IMR-90 (cell line): ENCODE measurements at regions not wholly inside any gene's neighbourhood (a gene's known extent, or its start where the extent isn't known, plus 50 kb on each side); places are given as distances from the start of the nearest gene placed in this dataset.

Experiments used
- ATAC-seq: fragments of 200-7000 bp; cut with Tn5 transposase; 2 replicates; pipeline ENCODE4 v1.9.1; 2020; ENCODE audit warnings: low read depth, mild to moderate bottlenecking, moderate library complexity
- BruUV-seq: library from RNA; stranded (reverse); fragments of 400-500 nt; replicated peaks from 2 replicates; lab custom pipeline; 2021; lab: Mats Ljungman, UMichigan
- CTCF ChIA-PET: fragments of 300-600 bp; formaldehyde crosslinking; extraction: SDS; loops from one replicate; lab custom pipeline; 2021; ENCODE audit warnings: antibody characterized with exemption; lab: Yijun Ruan, JAX
- POLR2A ChIA-PET: fragments of 300-600 bp; sonication (Branson Sonifier 250); formaldehyde crosslinking; loops from one replicate; lab custom pipeline; 2022; ENCODE audit warnings: antibody characterized with exemption; ENCODE audit not compliant: unreplicated experiment; lab: Charles Lee
- DNase-seq: peaks from one replicate; pipeline ENCODE4 v3.0.0; 2013
- H2AFZ ChIP-seq: replicated peaks from 2 replicates; pipeline ENCODE3; 2013; ENCODE audit warnings: low read length, mild to moderate bottlenecking; ENCODE audit not compliant: poor library complexity
- H2AK5ac ChIP-seq: 2 replicates; pipeline ENCODE4 v1.6.1; 2013; ENCODE audit warnings: low read depth, low read length, inconsistent platforms
- H2AK9ac ChIP-seq: replicated peaks from 2 replicates; pipeline ENCODE3; 2013; ENCODE audit warnings: mild to moderate bottlenecking, low read depth, low read length, moderate library complexity; ENCODE audit not compliant: poor library complexity
- H2BK120ac ChIP-seq: 2 replicates; pipeline ENCODE4 v1.6.1; 2013; ENCODE audit warnings: low read depth, low read length, inconsistent platforms
- H2BK15ac ChIP-seq: 3 replicates; pipeline ENCODE4 v1.6.1; 2013; ENCODE audit warnings: low read depth, low read length, inconsistent platforms
- H2BK20ac ChIP-seq: 2 replicates; pipeline ENCODE4 v1.6.1; 2013; ENCODE audit warnings: low read depth, mild to moderate bottlenecking, inconsistent platforms, low read length, moderate library complexity
- H2BK5ac ChIP-seq: 2 replicates; pipeline ENCODE4 v1.6.1; 2013; ENCODE audit warnings: mild to moderate bottlenecking, low read depth, low read length, inconsistent platforms; ENCODE audit not compliant: poor library complexity, severe bottlenecking
- H3K14ac ChIP-seq: replicated peaks from 2 replicates; pipeline ENCODE4 v1.6.1; 2013; ENCODE audit warnings: low read depth, low read length, inconsistent platforms
- H3K18ac ChIP-seq: 2 replicates; pipeline ENCODE4 v1.6.1; 2013; ENCODE audit warnings: low read depth, low read length, control low read depth
- H3K23ac ChIP-seq: 2 replicates; pipeline ENCODE4 v1.6.1; 2013; ENCODE audit warnings: low read depth, low read length, inconsistent platforms
- H3K27ac ChIP-seq: 2 replicates; pipeline ENCODE4 v1.5.1; 2013; ENCODE audit warnings: mild to moderate bottlenecking, control low read depth, low read length; ENCODE audit not compliant: insufficient read depth
- H3K27me3 ChIP-seq: 2 replicates; pipeline ENCODE4 v1.6.1; 2013; ENCODE audit warnings: low read length; ENCODE audit not compliant: control insufficient read depth, insufficient read depth
- H3K36me3 ChIP-seq: 2 replicates; pipeline ENCODE4 v1.6.1; 2013; ENCODE audit warnings: low read length, mixed read lengths; ENCODE audit not compliant: control insufficient read depth, insufficient read depth
- H3K4ac ChIP-seq: 2 replicates; pipeline ENCODE4 v1.6.1; 2013; ENCODE audit warnings: low read depth, low read length, inconsistent platforms
- H3K4me1 ChIP-seq: 2 replicates; pipeline ENCODE4 v1.6.1; 2013; ENCODE audit warnings: low read length, mixed read lengths; ENCODE audit not compliant: control insufficient read depth, insufficient read depth
- H3K4me2 ChIP-seq: 2 replicates; pipeline ENCODE4 v1.6.1; 2013; ENCODE audit warnings: low read depth, mild to moderate bottlenecking, control low read depth, low read length, moderate library complexity
- H3K4me3 ChIP-seq: 2 replicates; pipeline ENCODE4 v1.5.1; 2013; ENCODE audit warnings: low read depth, mild to moderate bottlenecking, control low read depth, low read length, moderate library complexity; ENCODE audit not compliant: insufficient read depth
- H3K56ac ChIP-seq: 2 replicates; pipeline ENCODE4 v1.6.1; 2013; ENCODE audit warnings: low read length, inconsistent platforms; ENCODE audit not compliant: insufficient read depth; ENCODE audit errors: extremely low read depth
- H3K79me1 ChIP-seq, 2 experiments: 2 replicates each; pipeline ENCODE4 v1.6.1; 2013; ENCODE audit warnings: low read length in 2 of 2, inconsistent platforms in 1 of 2, low read depth in 1 of 2
- H3K9ac ChIP-seq: 2 replicates; pipeline ENCODE4 v1.6.1; 2013; ENCODE audit warnings: low read depth, low read length, control low read depth
- H3K9me1 ChIP-seq: 2 replicates; pipeline ENCODE4 v1.6.1; 2013; ENCODE audit warnings: low read length, inconsistent platforms; ENCODE audit not compliant: insufficient read depth
- H3K9me3 ChIP-seq: 2 replicates; pipeline ENCODE4 v1.6.1; 2013; ENCODE audit warnings: low read length; ENCODE audit not compliant: control insufficient read depth, insufficient read depth
- H4K20me1 ChIP-seq: 2 replicates; pipeline ENCODE4 v1.6.1; 2013; ENCODE audit warnings: low read length, inconsistent platforms; ENCODE audit not compliant: insufficient read depth
- H4K5ac ChIP-seq: 2 replicates; pipeline ENCODE4 v1.6.1; 2013; ENCODE audit warnings: mild to moderate bottlenecking, low read depth, low read length, control low read depth
- H4K8ac ChIP-seq, 2 experiments: 2 replicates each; pipeline ENCODE4 v1.6.1; 2013; ENCODE audit warnings: low read depth in 2 of 2, low read length in 2 of 2, control low read depth in 1 of 2, inconsistent platforms in 1 of 2
- H4K91ac ChIP-seq: 2 replicates; pipeline ENCODE4 v1.6.1; 2013; ENCODE audit warnings: low read depth, low read length, inconsistent platforms; ENCODE audit not compliant: insufficient read depth
- BHLHE40 ChIP-seq: fragments of 150-350 bp; IDR thresholded peaks from 2 replicates; pipeline ENCODE4 v1.6.1; 2016; ENCODE audit warnings: mild to moderate bottlenecking, low read depth, low read length
- USF2 ChIP-seq: fragments of 150-350 bp; IDR thresholded peaks from 2 replicates; pipeline ENCODE4 v1.6.1; 2017; ENCODE audit warnings: mild to moderate bottlenecking, antibody characterized with exemption, low read length, low read depth
- WGBS, 2 experiments: methylation state at CpG; one replicate each; pipeline versions ENCODE4 v1.1.5 to v1.1.7; 2013; ENCODE audit warnings: missing lambda C conversion rate in 2 of 2; ENCODE audit not compliant: insufficient read length in 1 of 2; ENCODE audit errors: extremely low coverage in 2 of 2; 5-methylcytosine and 5-hydroxymethylcytosine counted together
- dilution Hi-C: fragments of 300-500 bp; cut with HindIII; formaldehyde crosslinking; loops from one replicate; pipeline ENCODE4 v1.14.3; 2018; ENCODE audit warnings: low sequenced_read_pairs; ENCODE audit not compliant: unreplicated experiment
- in situ Hi-C: fragments of 300-500 bp; cut with MboI; formaldehyde crosslinking; loops from 3 replicates; pipeline ENCODE4 v1.14.3; 2019; ENCODE audit warnings: low sequenced_read_pairs, inconsistent platforms, mixed read lengths
- intact Hi-C: fragments of 100-400 bp; cut with micrococcal nuclease; formaldehyde crosslinking; loops from 2 replicates; pipeline ENCODE4 v1.10.0; 2022

DNA sequence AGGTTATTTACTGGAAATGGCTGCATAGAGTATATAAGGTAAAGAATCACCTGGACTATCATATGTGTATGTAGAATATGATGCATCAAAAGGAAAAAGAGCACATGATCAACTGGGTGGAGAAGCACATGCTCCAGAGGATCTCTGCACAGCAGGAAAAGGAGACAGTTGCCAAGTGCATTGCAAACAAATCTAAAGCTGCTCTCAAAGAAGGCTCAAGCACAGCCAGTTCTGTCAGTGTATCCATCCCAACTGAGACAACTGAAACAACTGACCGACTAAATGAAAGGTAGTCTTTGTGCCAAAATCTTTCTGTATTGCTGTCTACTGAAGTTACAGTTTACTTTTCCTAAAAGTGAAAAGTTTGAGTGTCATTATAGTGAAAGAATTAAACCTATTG lies 83.2 kb upstream of the SGCE start:
- in situ Hi-C loops: no loop called here
- H3K36me3 ChIP-seq: no peaks in the 10 kb centered on the region
- no peak overlapping the region for H3K4me3 ChIP-seq
- no peaks in the 10 kb centered on the region for H4K20me1 ChIP-seq
- no peak overlapping the region for H3K9ac ChIP-seq
- ChIA-PET POLR2A (no interaction called here), CTCF (no interaction called here)
- H2BK15ac ChIP-seq: no peak overlapping the region
- H3K27ac ChIP-seq: no peak overlapping the region
- no peak overlapping the region for H2BK120ac ChIP-seq
- no peak overlapping the region for H2AK9ac ChIP-seq
- TF ChIP-seq BHLHE40: no peak
- no peak for TF ChIP-seq USF2
- no peaks in the 10 kb centered on the region for H3K4me1 ChIP-seq
- no peak for ATAC-seq
- H2BK20ac ChIP-seq: no peak overlapping the region
- H3K9me3 ChIP-seq: no peaks in the 10 kb centered on the region
- intact Hi-C loops: no loop called here
- no peaks in the 10 kb centered on the region for H3K27me3 ChIP-seq
- no peak overlapping the region for H4K5ac ChIP-seq
- H3K4ac ChIP-seq: no peak overlapping the region
- no peaks in the 10 kb centered on the region for H3K9me1 ChIP-seq
- no peak overlapping the region for H3K18ac ChIP-seq
- no peak overlapping the region for H3K23ac ChIP-seq
- H2AK5ac ChIP-seq: no peak overlapping the region
- no TSS peak for BruUV-seq
- no peak overlapping the region for H2BK5ac ChIP-seq
- dilution Hi-C loops: no loop called here
- DNase-seq: no peak
- no peak overlapping the region for H2AFZ ChIP-seq
- no CpG with 5 or more reads among the region's 1 CpG for WGBS, 2 experiments
- H3K4me2 ChIP-seq: no peak overlapping the region
- no peak overlapping the region for H4K91ac ChIP-seq
- no peak overlapping the region for H3K56ac ChIP-seq
- H3K14ac ChIP-seq: no peak overlapping the region
- no peaks in the 10 kb centered on the region for H3K79me1 ChIP-seq
- no peak overlapping the region for H4K8ac ChIP-seq
